Rectal smooth muscle tissue (tissue), 1 donor: ENCODE measurements at regions not wholly inside any gene's neighbourhood (a gene's known extent, or its start where the extent isn't known, plus 50 kb on each side); places are given as distances from the start of the nearest gene placed in this dataset.
"Not testable (repeated sequence)": the region's sequence is repeated elsewhere in the genome, so short reads cannot be mapped to it uniquely, and the experiment has no call there.

Experiments
- H3K27ac ChIP-seq: one replicate; pipeline ENCODE4 v1.7.0; 2013; ENCODE audit warnings: low read depth, low read length, inconsistent platforms
- H3K27me3 ChIP-seq: one replicate; pipeline ENCODE4 v1.7.0; 2013; ENCODE audit warnings: low read length; ENCODE audit not compliant: control insufficient read depth, insufficient read depth
- H3K36me3 ChIP-seq: one replicate; pipeline ENCODE4 v1.7.0; 2013; ENCODE audit warnings: low read length; ENCODE audit not compliant: control insufficient read depth, insufficient read depth
- H3K4me1 ChIP-seq: one replicate; pipeline ENCODE4 v1.7.0; 2013; ENCODE audit warnings: low read length; ENCODE audit not compliant: control insufficient read depth, insufficient read depth
- H3K4me3 ChIP-seq: one replicate; pipeline ENCODE4 v1.7.0; 2013; ENCODE audit warnings: low read length
- H3K9ac ChIP-seq: one replicate; pipeline ENCODE4 v1.7.0; 2013; ENCODE audit warnings: low read length

DNA sequence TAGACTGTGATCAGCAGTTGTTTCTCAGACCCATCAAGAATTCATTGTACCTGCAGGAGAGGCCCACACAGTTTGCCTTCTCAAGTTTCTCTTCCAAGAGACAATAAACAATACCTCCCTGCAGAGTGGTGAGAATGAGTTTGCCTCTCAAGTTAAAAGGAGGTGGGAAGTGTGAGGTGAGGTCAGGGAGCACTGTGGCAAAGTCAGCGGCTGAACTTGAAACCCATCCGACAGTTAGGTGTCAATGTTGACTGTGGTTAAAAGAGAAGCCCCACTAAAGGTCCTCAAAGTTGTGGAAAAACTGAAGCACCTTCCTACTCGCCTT lies 72.9 kb upstream of the TSC22D1 start:
- Histone ChIP-seq H3K4me3 (no peak overlapping the region), H3K4me1 (no peaks in the 10 kb centered on the region), H3K9ac (no peak overlapping the region), H3K27me3 (no peaks in the 10 kb centered on the region), H3K36me3 (no peaks in the 10 kb centered on the region), H3K27ac (no peak overlapping the region)

DNA sequence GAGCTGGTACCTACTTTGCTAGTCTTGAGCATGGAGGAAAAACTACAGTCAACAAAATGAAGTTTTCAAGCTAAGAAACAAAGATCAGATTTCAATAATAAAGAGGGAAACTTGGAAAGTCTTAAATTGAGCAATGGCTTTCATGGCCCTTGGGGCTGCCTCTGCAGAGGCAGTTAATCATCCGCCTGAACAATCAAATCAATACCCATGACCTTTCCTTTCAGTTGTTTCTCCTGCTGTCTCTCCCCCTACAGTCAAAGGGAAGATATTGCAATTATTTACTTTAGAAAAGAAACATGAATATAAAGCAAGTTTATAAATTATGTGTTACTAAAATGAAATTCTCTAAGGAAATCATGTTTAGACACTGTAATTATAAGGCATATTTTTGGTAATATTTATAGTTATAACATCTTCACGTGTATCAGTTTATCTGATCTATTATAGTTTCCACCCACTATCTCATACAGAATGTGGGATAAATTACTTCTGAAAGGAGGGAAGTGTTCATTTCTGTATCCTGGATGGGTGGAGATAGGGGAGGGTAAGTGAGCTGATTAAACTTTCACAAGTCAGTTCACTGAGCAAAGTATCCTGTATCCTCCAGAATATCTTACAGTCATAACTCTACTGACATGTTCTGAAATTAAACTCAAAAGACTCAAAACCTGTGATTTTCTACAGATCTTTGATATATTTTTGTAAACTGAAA lies 72.4 kb upstream of the TSC22D1 start:
- Histone ChIP-seq H3K4me3 (no peak overlapping the region), H3K27ac (no peak overlapping the region), H3K36me3 (no peaks in the 10 kb centered on the region), H3K27me3 (no peaks in the 10 kb centered on the region), H3K9ac (no peak overlapping the region), H3K4me1 (no peaks in the 10 kb centered on the region)

DNA sequence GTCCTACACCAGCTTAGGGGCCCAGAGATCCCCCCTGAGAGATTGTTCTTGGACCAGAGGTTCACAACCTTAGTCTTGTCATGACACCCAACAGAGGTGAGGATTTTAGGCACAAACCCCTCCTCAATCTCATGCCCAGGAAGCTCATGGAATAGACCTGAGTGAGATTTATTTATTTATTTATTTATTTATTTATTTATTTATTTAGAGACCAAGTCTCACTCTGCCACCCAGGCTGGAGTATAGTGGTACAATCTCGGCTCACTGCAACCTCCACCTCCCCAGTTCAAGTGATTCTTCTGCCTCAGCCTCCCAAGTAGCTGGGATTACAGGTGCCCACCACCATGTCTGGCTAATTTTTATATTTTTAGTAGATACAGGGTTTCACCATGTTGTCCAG lies 71.4 kb upstream of the TSC22D1 start:
- not testable (repeated sequence) for H3K36me3 ChIP-seq, H3K4me1 ChIP-seq, H3K9ac ChIP-seq, H3K27me3 ChIP-seq, H3K4me3 ChIP-seq, H3K27ac ChIP-seq

DNA sequence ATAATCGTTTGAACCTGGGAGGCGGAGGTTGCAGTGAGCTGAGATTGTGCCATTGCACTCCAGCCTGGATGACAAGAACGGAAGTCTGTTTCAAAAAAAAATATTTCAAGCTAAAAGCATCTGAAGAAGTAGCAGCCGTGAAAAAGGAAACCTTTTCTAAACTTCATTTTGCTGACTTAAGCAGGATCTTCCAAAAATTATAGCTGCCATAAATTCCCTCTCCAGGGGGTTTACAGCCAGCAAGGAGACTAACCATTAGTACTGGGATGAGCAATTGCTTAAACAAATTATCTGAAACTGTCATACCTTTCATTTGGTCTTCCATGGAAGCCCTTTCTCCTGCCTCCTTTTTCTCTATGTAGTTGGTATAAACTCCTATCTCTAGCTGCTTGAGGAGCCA lies 69.9 kb upstream of the TSC22D1 start:
- Histone ChIP-seq H3K36me3 (no peaks in the 10 kb centered on the region), H3K9ac (no peak overlapping the region), H3K27me3 (no peaks in the 10 kb centered on the region), H3K4me1 (no peaks in the 10 kb centered on the region), H3K4me3 (no peak overlapping the region), H3K27ac (no peak overlapping the region)

DNA sequence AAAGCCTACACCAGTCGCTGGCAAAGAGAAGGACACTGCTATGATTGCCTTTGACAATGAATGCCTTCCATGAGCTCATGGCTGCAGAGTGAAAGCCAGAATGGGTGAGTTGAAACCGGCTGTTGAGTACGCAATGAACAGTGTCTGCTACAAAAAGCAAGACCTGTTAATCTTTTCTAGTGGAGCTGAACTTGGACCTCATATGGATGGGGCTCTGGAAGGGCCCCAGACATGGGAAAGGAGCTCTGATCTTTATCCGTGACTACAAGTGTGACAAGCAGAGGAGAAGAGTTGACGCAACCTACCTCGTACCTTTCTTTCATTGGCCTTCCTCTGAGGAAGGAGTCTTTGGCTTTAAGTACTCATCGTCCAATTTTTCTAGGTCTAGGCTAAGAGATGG lies 67.1 kb upstream of the TSC22D1 start:
- no peaks in the 10 kb centered on the region for H3K36me3 ChIP-seq
- no peak overlapping the region for H3K9ac ChIP-seq
- no peaks in the 10 kb centered on the region for H3K27me3 ChIP-seq
- H3K27ac ChIP-seq: no peak overlapping the region
- H3K4me1 ChIP-seq: no peaks in the 10 kb centered on the region
- H3K4me3 ChIP-seq: no peak overlapping the region

DNA sequence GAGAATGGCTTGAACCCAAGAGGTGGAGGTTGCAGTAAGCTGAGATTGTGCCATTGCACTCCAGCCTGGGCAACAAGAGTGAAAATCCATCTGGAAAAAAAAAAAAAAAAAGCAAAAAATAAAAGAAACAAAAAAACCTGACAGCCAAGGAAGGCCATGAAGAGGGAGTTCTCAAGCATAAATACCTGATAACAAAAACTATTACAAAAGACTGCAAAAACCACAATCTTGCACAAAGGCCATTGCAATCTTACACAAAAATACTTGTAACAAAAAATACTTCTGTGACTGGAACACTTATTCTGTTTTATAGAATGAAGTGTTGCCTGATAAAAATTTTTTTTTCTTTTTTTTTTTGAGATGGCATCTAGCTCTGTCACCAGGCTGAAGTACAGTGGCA lies 61.5 kb upstream of the TSC22D1 start:
- H3K4me1 ChIP-seq: no peaks in the 10 kb centered on the region
- no peaks in the 10 kb centered on the region for H3K36me3 ChIP-seq
- no peak overlapping the region for H3K4me3 ChIP-seq
- no peak overlapping the region for H3K27ac ChIP-seq
- H3K27me3 ChIP-seq: no peaks in the 10 kb centered on the region
- no peak overlapping the region for H3K9ac ChIP-seq

DNA sequence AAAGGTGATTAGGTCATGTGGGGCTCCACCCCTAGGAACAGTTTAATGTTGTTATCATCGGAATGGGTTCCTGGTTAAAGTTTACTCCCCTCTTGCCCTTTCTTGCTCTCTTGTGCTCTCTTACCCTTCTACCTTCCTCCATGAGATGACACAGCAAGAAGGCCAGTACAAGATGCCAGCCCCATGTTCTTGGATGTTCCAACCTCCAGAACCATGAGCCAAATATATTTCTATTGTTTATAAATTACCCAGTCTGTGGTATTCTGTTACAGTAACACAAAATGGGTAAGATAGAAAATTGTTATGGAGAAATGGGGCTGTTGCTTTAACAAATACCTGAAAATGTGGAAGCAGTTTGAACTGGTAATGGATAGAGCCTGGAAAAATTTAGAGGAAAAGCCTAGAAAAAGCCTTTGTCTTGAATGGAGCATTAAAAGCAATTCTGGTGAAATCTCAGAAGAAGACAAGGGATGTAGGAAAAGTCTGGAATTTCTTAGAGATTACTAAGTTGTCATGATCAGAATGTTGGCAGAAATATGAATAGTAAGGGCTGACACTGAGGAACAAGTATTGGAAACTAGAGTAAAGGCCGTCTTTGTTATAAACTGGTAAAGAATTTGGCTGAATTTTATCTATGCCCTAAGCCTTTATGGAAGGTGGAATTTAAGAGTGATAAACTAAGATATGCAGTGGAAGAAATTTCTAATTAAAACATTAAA lies 53.5 kb upstream of the TSC22D1 start:
- no peaks in the 10 kb centered on the region for H3K36me3 ChIP-seq
- no peak overlapping the region for H3K9ac ChIP-seq
- H3K4me3 ChIP-seq: no peak overlapping the region
- H3K27ac ChIP-seq: no peak overlapping the region
- no peaks in the 10 kb centered on the region for H3K27me3 ChIP-seq
- H3K4me1 ChIP-seq: no peaks in the 10 kb centered on the region

DNA sequence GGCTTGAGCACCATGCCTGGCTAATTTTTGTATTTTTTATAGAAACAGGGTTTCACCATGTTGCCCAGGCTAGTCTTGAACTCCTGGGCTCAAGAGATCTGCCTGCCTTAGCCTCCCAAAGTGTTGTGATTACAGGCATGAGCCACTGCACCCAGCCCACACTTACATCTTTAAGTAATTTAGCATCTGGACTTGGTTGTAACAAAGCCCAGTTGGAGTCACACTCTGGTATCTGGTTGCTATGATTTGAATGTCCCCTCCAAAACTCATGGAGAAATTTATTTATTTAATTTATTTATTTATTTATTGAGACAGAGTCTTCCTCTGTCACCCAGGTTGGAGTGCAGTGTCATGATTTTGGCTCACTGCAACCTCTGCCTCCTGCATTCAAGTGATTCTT lies 52.7 kb upstream of the TSC22D1 start:
- not testable (repeated sequence) for H3K36me3 ChIP-seq, H3K27ac ChIP-seq, H3K27me3 ChIP-seq, H3K4me3 ChIP-seq, H3K9ac ChIP-seq, H3K4me1 ChIP-seq

DNA sequence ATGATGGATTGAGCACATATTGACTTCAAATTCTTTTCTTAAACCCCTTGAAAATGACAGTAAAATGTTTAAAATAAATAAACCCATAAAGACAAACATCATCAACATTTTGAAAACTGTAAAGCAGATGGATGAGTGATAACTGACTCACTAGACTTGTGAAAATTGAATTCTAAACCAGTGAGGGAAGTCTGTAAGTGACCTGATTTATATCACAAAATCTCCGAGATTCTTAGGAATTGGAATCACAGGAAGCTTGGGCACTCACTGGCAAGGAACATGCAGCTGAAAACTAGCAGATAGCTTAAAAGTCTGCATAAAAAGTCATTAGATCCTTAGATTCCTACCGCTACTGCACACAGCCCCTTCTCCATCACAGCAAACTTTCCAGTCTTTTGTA lies 51.3 kb upstream of the TSC22D1 start:
- H3K4me3 ChIP-seq: no peak overlapping the region
- no peaks in the 10 kb centered on the region for H3K36me3 ChIP-seq
- no peaks in the 10 kb centered on the region for H3K27me3 ChIP-seq
- H3K9ac ChIP-seq: no peak overlapping the region
- no peaks in the 10 kb centered on the region for H3K4me1 ChIP-seq
- no peak overlapping the region for H3K27ac ChIP-seq

DNA sequence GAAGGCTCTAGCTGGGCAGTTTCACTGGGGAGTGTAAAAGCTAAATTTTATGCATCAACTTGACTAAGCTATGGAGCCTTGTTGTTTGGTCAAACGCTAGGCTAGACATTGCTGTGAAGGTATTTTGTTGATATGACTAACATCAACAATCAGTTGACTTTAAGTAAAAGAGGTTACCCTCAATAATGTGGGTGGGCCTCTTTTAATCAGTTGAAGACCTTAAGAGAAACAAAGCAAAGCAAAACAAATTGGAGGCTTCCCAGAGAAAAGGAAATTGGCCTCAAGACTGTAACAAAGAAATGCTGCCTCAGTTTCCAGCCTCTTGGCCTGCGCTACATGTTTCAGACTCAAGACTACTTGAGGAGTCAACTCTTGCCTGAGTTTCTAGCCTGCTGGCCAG lies 50.0 kb upstream of the TSC22D1 start:
- Histone ChIP-seq H3K4me3 (no peak overlapping the region), H3K4me1 (no peaks in the 10 kb centered on the region), H3K27me3 (no peaks in the 10 kb centered on the region), H3K9ac (no peak overlapping the region), H3K27ac (no peak overlapping the region), H3K36me3 (no peaks in the 10 kb centered on the region)
